T-helper 1 cell treated with Interleukin-12 subunit alpha and Interleukin-12 subunit beta and Interleukin-4 antibody, amounts not matched to agents 30 μg/mL and 1 μg/mL, for 36 hours (primary cell): ENCODE measurements at regions not wholly inside any gene's neighbourhood (a gene's known extent, or its start where the extent isn't known, plus 50 kb on each side); places are given as distances from the start of the nearest gene placed in this dataset.

Source experiments
- H3K27ac Mint-ChIP-seq: one replicate; pipeline ENCODE4 v1.8.0; 2021; ENCODE audit warnings: mild to moderate bottlenecking, mixed read lengths
- H3K27me3 Mint-ChIP-seq: one replicate; pipeline ENCODE4 v1.8.0; 2021; ENCODE audit warnings: low read depth, mixed read lengths
- H3K36me3 Mint-ChIP-seq: one replicate; pipeline ENCODE4 v1.8.0; 2021; ENCODE audit warnings: low read depth, mixed read lengths
- H3K4me1 Mint-ChIP-seq: one replicate; pipeline ENCODE4 v1.8.0; 2021; ENCODE audit warnings: low read depth, mixed read lengths
- H3K4me3 Mint-ChIP-seq: one replicate; pipeline ENCODE4 v1.8.0; 2021; ENCODE audit warnings: mild to moderate bottlenecking, moderate library complexity, mixed read lengths
- H3K9me3 Mint-ChIP-seq: one replicate; pipeline ENCODE4 v1.8.0; 2021; ENCODE audit warnings: mixed read lengths

GRCh38 chr4:24404281-24404680, 180.1 kb downstream of the DHX15 start:
- H3K27me3 Mint-ChIP-seq, result no peaks in the 10 kb centered on the region
- no peaks in the 10 kb centered on the region for H3K9me3 Mint-ChIP-seq
- no peak overlapping the region for H3K4me3 Mint-ChIP-seq

GRCh38 chr4:24403265-24403664, 181.1 kb downstream of the DHX15 start:
- Mint-ChIP-seq H3K27me3 (no peaks in the 10 kb centered on the region), H3K4me3 (no peak overlapping the region)

More at GRCh38 chr4:24404281-24404680, 180.1 kb downstream of the DHX15 start:
- no peak overlapping the region for H3K27ac Mint-ChIP-seq
- H3K4me1 Mint-ChIP-seq, result no peaks in the 10 kb centered on the region
- no peaks in the 10 kb centered on the region for H3K36me3 Mint-ChIP-seq

GRCh38 chr4:24400537-24400936, 183.8 kb downstream of the DHX15 start:
- Mint-ChIP-seq H3K9me3 (no peaks in the 10 kb centered on the region), H3K4me3 (no peak overlapping the region), H3K36me3 (no peaks in the 10 kb centered on the region), H3K27me3 (no peaks in the 10 kb centered on the region), H3K27ac (no peak overlapping the region), H3K4me1 (no peaks in the 10 kb centered on the region)

More at GRCh38 chr4:24403265-24403664, 181.1 kb downstream of the DHX15 start:
- H3K27ac Mint-ChIP-seq, result no peak overlapping the region
- H3K36me3 Mint-ChIP-seq, result no peaks in the 10 kb centered on the region
- no peaks in the 10 kb centered on the region for H3K9me3 Mint-ChIP-seq
- no peaks in the 10 kb centered on the region for H3K4me1 Mint-ChIP-seq

- Mint-ChIP-seq H3K9me3 (no peaks in the 10 kb centered on the region), H3K27ac (no peak overlapping the region), H3K36me3 (no peaks in the 10 kb centered on the region), H3K4me1 (no peaks in the 10 kb centered on the region), H3K27me3 (no peaks in the 10 kb centered on the region), H3K4me3 (no peak overlapping the region)
Observed at GRCh38 chr4:24396988-24397387, 187.4 kb downstream of the DHX15 start.

- no peaks in the 10 kb centered on the region for H3K36me3 Mint-ChIP-seq
- H3K27me3 Mint-ChIP-seq, result no peaks in the 10 kb centered on the region
- H3K4me3 Mint-ChIP-seq, result no peak overlapping the region
- no peaks in the 10 kb centered on the region for H3K9me3 Mint-ChIP-seq
- H3K27ac Mint-ChIP-seq, result no peak overlapping the region
- H3K4me1 Mint-ChIP-seq, result no peaks in the 10 kb centered on the region
Observed at GRCh38 chr4:24395937-24396336, 188.4 kb downstream of the DHX15 start.

GRCh38 chr4:24394041-24394440, 190.3 kb downstream of the DHX15 start:
- H3K27me3 Mint-ChIP-seq, result no peaks in the 10 kb centered on the region
- H3K36me3 Mint-ChIP-seq, result no peaks in the 10 kb centered on the region
- H3K27ac Mint-ChIP-seq, result no peak overlapping the region
- H3K4me1 Mint-ChIP-seq, result no peaks in the 10 kb centered on the region
- H3K4me3 Mint-ChIP-seq, result no peak overlapping the region
- no peaks in the 10 kb centered on the region for H3K9me3 Mint-ChIP-seq

GRCh38 chr4:24392613-24393012, 191.7 kb downstream of the DHX15 start:
- no peaks in the 10 kb centered on the region for H3K4me1 Mint-ChIP-seq
- H3K4me3 Mint-ChIP-seq, result no peak overlapping the region

GRCh38 chr4:24382381-24382780, 202.0 kb downstream of the DHX15 start:
- H3K4me1 Mint-ChIP-seq, result no peaks in the 10 kb centered on the region
- no peak overlapping the region for H3K4me3 Mint-ChIP-seq
- no peaks in the 10 kb centered on the region for H3K27me3 Mint-ChIP-seq
- H3K36me3 Mint-ChIP-seq, result no peaks in the 10 kb centered on the region
- H3K27ac Mint-ChIP-seq, result no peak overlapping the region
- peaks cover 6% of the 10 kb centered on the region for H3K9me3 Mint-ChIP-seq

More at GRCh38 chr4:24392613-24393012, 191.7 kb downstream of the DHX15 start:
- H3K36me3 Mint-ChIP-seq, result no peaks in the 10 kb centered on the region
- no peaks in the 10 kb centered on the region for H3K9me3 Mint-ChIP-seq
- H3K27ac Mint-ChIP-seq, result no peak overlapping the region
- H3K27me3 Mint-ChIP-seq, result no peaks in the 10 kb centered on the region

- H3K4me3 Mint-ChIP-seq, result no peak overlapping the region
Observed at GRCh38 chr4:24380957-24381665, 203.2 kb downstream of the DHX15 start.

GRCh38 chr4:24373704-24374103, 210.7 kb downstream of the DHX15 start:
- Mint-ChIP-seq H3K36me3 (no peaks in the 10 kb centered on the region), H3K4me1 (no peaks in the 10 kb centered on the region), H3K9me3 (no peaks in the 10 kb centered on the region), H3K27me3 (no peaks in the 10 kb centered on the region), H3K4me3 (no peak overlapping the region), H3K27ac (no peak overlapping the region)

More at GRCh38 chr4:24380957-24381665, 203.2 kb downstream of the DHX15 start:
- Mint-ChIP-seq H3K27me3 (no peaks in the 10 kb centered on the region), H3K27ac (no peak overlapping the region), H3K4me1 (no peaks in the 10 kb centered on the region), H3K9me3 (peaks cover 6% of the 10 kb centered on the region), H3K36me3 (no peaks in the 10 kb centered on the region)

- H3K27ac Mint-ChIP-seq, result no peak overlapping the region
- no peaks in the 10 kb centered on the region for H3K9me3 Mint-ChIP-seq
- H3K4me3 Mint-ChIP-seq, result no peak overlapping the region
- no peaks in the 10 kb centered on the region for H3K36me3 Mint-ChIP-seq
- no peaks in the 10 kb centered on the region for H3K4me1 Mint-ChIP-seq
- H3K27me3 Mint-ChIP-seq, result no peaks in the 10 kb centered on the region
Observed at GRCh38 chr4:24372881-24373280, 211.5 kb downstream of the DHX15 start.

- Mint-ChIP-seq H3K4me3 (no peak overlapping the region), H3K27me3 (no peaks in the 10 kb centered on the region), H3K36me3 (no peaks in the 10 kb centered on the region), H3K9me3 (no peaks in the 10 kb centered on the region), H3K27ac (no peak overlapping the region), H3K4me1 (no peaks in the 10 kb centered on the region)
Observed at GRCh38 chr4:24372341-24372740, 212.0 kb downstream of the DHX15 start.

GRCh38 chr4:24370421-24370820, 213.9 kb downstream of the DHX15 start:
- H3K4me1 Mint-ChIP-seq, result no peaks in the 10 kb centered on the region
- H3K9me3 Mint-ChIP-seq, result no peaks in the 10 kb centered on the region
- H3K36me3 Mint-ChIP-seq, result no peaks in the 10 kb centered on the region
- H3K27me3 Mint-ChIP-seq, result no peaks in the 10 kb centered on the region
- H3K4me3 Mint-ChIP-seq, result no peak overlapping the region
- no peak overlapping the region for H3K27ac Mint-ChIP-seq

- Mint-ChIP-seq H3K36me3 (no peaks in the 10 kb centered on the region), H3K27ac (no peak overlapping the region), H3K9me3 (no peaks in the 10 kb centered on the region), H3K27me3 (no peaks in the 10 kb centered on the region), H3K4me3 (no peak overlapping the region), H3K4me1 (no peaks in the 10 kb centered on the region)
Observed at GRCh38 chr4:24369507-24370029, 214.8 kb downstream of the DHX15 start.

- H3K27ac Mint-ChIP-seq, result no peak overlapping the region
- no peaks in the 10 kb centered on the region for H3K9me3 Mint-ChIP-seq
- H3K4me1 Mint-ChIP-seq, result no peaks in the 10 kb centered on the region
Observed at GRCh38 chr4:24368801-24369200, 215.6 kb downstream of the DHX15 start.

More at GRCh38 chr4:24368801-24369200, 215.6 kb downstream of the DHX15 start:
- Mint-ChIP-seq H3K4me3 (no peak overlapping the region), H3K27me3 (no peaks in the 10 kb centered on the region), H3K36me3 (no peaks in the 10 kb centered on the region)
